GM23248 (cell line): ENCODE measurements at regions not wholly inside any gene's neighbourhood (a gene's known extent, or its start where the extent isn't known, plus 50 kb on each side); places are given as distances from the start of the nearest gene placed in this dataset.
A peak's percentile ranks its signal among the peaks of the same experiment; 100 is the strongest.

Experiments used
- DNase-seq: peaks from one replicate; pipeline ENCODE4 v3.0.0-alpha.2; 2015
- H2AFZ ChIP-seq: fragments of 200-600 bp; sonication (generic); 2 replicates; pipeline ENCODE4 v1.6.1; 2016; ENCODE audit warnings: antibody characterized with exemption
- H3F3A ChIP-seq: fragments of 200-600 bp; sonication (generic); 2 replicates; pipeline ENCODE4 v1.6.1; 2016; ENCODE audit warnings: mild to moderate bottlenecking, antibody characterized with exemption, mixed run types; ENCODE audit not compliant: insufficient read depth
- H3K27ac ChIP-seq: fragments of 200-600 bp; sonication (generic); 2 replicates; pipeline ENCODE4 v1.5.1; 2016; ENCODE audit warnings: mild to moderate bottlenecking
- H3K27me3 ChIP-seq: fragments of 200-600 bp; sonication (generic); replicated peaks from 2 replicates; pipeline ENCODE4 v1.6.1; 2016; ENCODE audit warnings: mild to moderate bottlenecking; ENCODE audit not compliant: insufficient read depth
- H3K36me3 ChIP-seq: fragments of 200-600 bp; sonication (generic); 2 replicates; pipeline ENCODE4 v1.6.1; 2016; ENCODE audit warnings: low read depth, mild to moderate bottlenecking
- H3K4me1 ChIP-seq: fragments of 200-600 bp; sonication (generic); 2 replicates; pipeline ENCODE4 v1.6.1; 2016; ENCODE audit warnings: mild to moderate bottlenecking; ENCODE audit not compliant: insufficient read depth
- H3K4me2 ChIP-seq: fragments of 200-600 bp; sonication (generic); one replicate; pipeline ENCODE4 v1.6.1; 2016; ENCODE audit warnings: mild to moderate bottlenecking; ENCODE audit not compliant: unreplicated experiment
- H3K4me3 ChIP-seq: fragments of 200-600 bp; sonication (generic); 2 replicates; pipeline ENCODE4 v1.5.1; 2016; ENCODE audit warnings: mild to moderate bottlenecking
- H3K79me2 ChIP-seq: fragments of 200-600 bp; sonication (generic); 2 replicates; pipeline ENCODE4 v1.6.1; 2016; ENCODE audit warnings: mild to moderate bottlenecking; ENCODE audit not compliant: insufficient read depth
- H3K9ac ChIP-seq: fragments of 200-600 bp; sonication (generic); 2 replicates; pipeline ENCODE4 v1.6.1; 2016; ENCODE audit warnings: mild to moderate bottlenecking
- H3K9me2 ChIP-seq: fragments of 200-600 bp; sonication (generic); 2 replicates; pipeline ENCODE4 v1.6.1; 2016; ENCODE audit warnings: mixed run types, mild to moderate bottlenecking, moderate library complexity; ENCODE audit not compliant: insufficient read depth
- H3K9me3 ChIP-seq: fragments of 200-600 bp; sonication (generic); one replicate; pipeline ENCODE4 v1.6.1; 2017; ENCODE audit warnings: low read depth
- H4K20me1 ChIP-seq: fragments of 200-600 bp; sonication (generic); 2 replicates; pipeline ENCODE4 v1.6.0; 2016; ENCODE audit not compliant: insufficient read depth
- EZH2 ChIP-seq: fragments of 200-600 bp; sonication (generic); IDR thresholded peaks from 2 replicates; pipeline ENCODE4 v1.6.1; 2018; ENCODE audit warnings: antibody characterized with exemption, mild to moderate bottlenecking; ENCODE audit not compliant: insufficient read depth, poor library complexity, severe bottlenecking
- EZH2phosphoT487 ChIP-seq: fragments of 200-600 bp; sonication (generic); IDR thresholded peaks from 2 replicates; pipeline ENCODE4 v1.6.1; 2018; ENCODE audit warnings: antibody characterized with exemption, moderate library complexity, mild to moderate bottlenecking, low read depth; ENCODE audit not compliant: insufficient read depth
- WGBS, 2 experiments: methylation state at CpG; one replicate each; pipeline ENCODE4 v1.1.6; 2015 to 2017; ENCODE audit warnings: low lambda C conversion rate in 2 of 2, low coverage in 1 of 2; ENCODE audit errors: missing lambda C conversion rate in 2 of 2; 5-methylcytosine and 5-hydroxymethylcytosine counted together
- in situ Hi-C: fragments of 300-500 bp; cut with MboI; formaldehyde crosslinking; loops from 2 replicates; pipeline ENCODE4 v1.15.0; 2020

GRCh38 chr16:66043326-66043725 is 323.2 kb upstream of the CDH5 start:
- Histone ChIP-seq H4K20me1 (no peaks in the 10 kb centered on the region), H3K9ac (no peak overlapping the region), H3K27me3 (no peaks in the 10 kb centered on the region), H3K9me3 (no peaks in the 10 kb centered on the region), H3K36me3 (no peaks in the 10 kb centered on the region), H3K27ac (no peak overlapping the region), H3F3A (no peaks in the 10 kb centered on the region), H3K9me2 (no peaks in the 10 kb centered on the region), H3K4me3 (no peak overlapping the region), H3K4me1 (peaks cover 8% of the 10 kb centered on the region; the same call in 1 of the 2 replicates), H2AFZ (no peak overlapping the region), H3K4me2 (no peak overlapping the region), H3K79me2 (no peaks in the 10 kb centered on the region)
- in situ Hi-C loops: no loop called here
- no peak for DNase-seq
- TF ChIP-seq EZH2: no peak
- no peak for TF ChIP-seq EZH2phosphoT487

- in situ Hi-C loops: no loop called here
- 95% methylated on average over 6 of the region's 6 CpGs for WGBS, 2 experiments
- Histone ChIP-seq H3K4me2 (no peak overlapping the region), H3K9me3 (no peaks in the 10 kb centered on the region), H3F3A (peaks cover 1% of the 10 kb centered on the region; the same call in 1 of the 2 replicates), H3K9ac (no peak overlapping the region), H3K27ac (no peak overlapping the region), H2AFZ (no peak overlapping the region), H4K20me1 (no peaks in the 10 kb centered on the region), H3K79me2 (no peaks in the 10 kb centered on the region), H3K36me3 (no peaks in the 10 kb centered on the region), H3K9me2 (no peaks in the 10 kb centered on the region), H3K27me3 (no peaks in the 10 kb centered on the region), H3K4me1 (peaks cover 14% of the 10 kb centered on the region), H3K4me3 (no peak overlapping the region)
- no peak for DNase-seq
- TF ChIP-seq EZH2phosphoT487: no peak
Measured at GRCh38 chr16:66042341-66042740, 324.1 kb upstream of the CDH5 start.

DNA sequence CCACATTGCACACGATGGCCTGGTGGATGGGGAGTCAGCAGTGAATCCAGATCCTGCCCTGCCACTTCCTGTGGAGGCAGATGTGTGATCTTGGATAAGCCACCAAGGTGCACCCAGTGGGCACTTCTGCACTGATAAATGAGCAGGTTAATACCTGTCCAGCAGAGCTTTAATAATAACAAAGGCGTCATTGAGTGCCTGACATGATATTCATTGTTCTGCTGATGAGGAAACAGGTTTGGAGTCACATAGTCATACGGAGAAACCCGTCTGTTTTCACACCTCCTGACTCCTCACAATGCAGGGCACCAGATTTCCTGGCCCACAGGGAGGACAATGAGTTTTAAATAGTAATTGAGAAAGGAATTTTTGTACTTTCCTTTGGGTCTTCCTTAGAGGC is 324.6 kb upstream of the CDH5 start:
- WGBS, 2 experiments: 90 to 93% methylated on average over 4 of the region's 4 CpGs
- TF ChIP-seq EZH2phosphoT487 (no peak), EZH2 (no peak)
- in situ Hi-C loops: no loop called here

GRCh38 chr16:66039793-66040192 is 326.7 kb upstream of the CDH5 start:
- in situ Hi-C loops: no loop called here
- no peak overlapping the region for H3K27ac ChIP-seq
- H2AFZ ChIP-seq: no peak overlapping the region
- DNase-seq: no peak
- H4K20me1 ChIP-seq: no peaks in the 10 kb centered on the region
- H3K9ac ChIP-seq: no peak overlapping the region
- H3K79me2 ChIP-seq: no peaks in the 10 kb centered on the region
- no peak overlapping the region for H3K4me3 ChIP-seq
- no peaks in the 10 kb centered on the region for H3K9me3 ChIP-seq
- no peaks in the 10 kb centered on the region for H3K27me3 ChIP-seq
- H3K36me3 ChIP-seq: no peaks in the 10 kb centered on the region
- H3K4me1 ChIP-seq: peaks cover 21% of the 10 kb centered on the region
- H3F3A ChIP-seq: peaks cover 20% of the 10 kb centered on the region
- TF ChIP-seq EZH2phosphoT487: no peak
- no peak for TF ChIP-seq EZH2
- H3K9me2 ChIP-seq: no peaks in the 10 kb centered on the region
- 98% methylated on average over 4 of the region's 4 CpGs for WGBS, 2 experiments
- H3K4me2 ChIP-seq: no peak overlapping the region

More for the DNA sequence above, 324.6 kb upstream of the CDH5 start:
- Histone ChIP-seq H3K9me3 (no peaks in the 10 kb centered on the region), H3K4me2 (no peak overlapping the region), H3K9me2 (no peaks in the 10 kb centered on the region), H4K20me1 (no peaks in the 10 kb centered on the region), H3K9ac (no peak overlapping the region), H3K27me3 (no peaks in the 10 kb centered on the region), H3K79me2 (no peaks in the 10 kb centered on the region), H3F3A (peaks cover 6% of the 10 kb centered on the region; the same call in 1 of the 2 replicates), H3K27ac (no peak overlapping the region), H3K4me3 (no peak overlapping the region), H2AFZ (no peak overlapping the region), H3K36me3 (no peaks in the 10 kb centered on the region), H3K4me1 (peaks cover 18% of the 10 kb centered on the region)
- no peak for DNase-seq

GRCh38 chr16:66036793-66037715 is 329.4 kb upstream of the CDH5 start:
- Histone ChIP-seq H3K9me2 (no peaks in the 10 kb centered on the region), H3F3A (peaks cover 20% of the 10 kb centered on the region), H3K9ac (no peak overlapping the region), H3K4me1 (peaks cover 21% of the 10 kb centered on the region), H3K27ac (peak overlapping the region; percentile 51), H2AFZ (no peak overlapping the region), H3K79me2 (no peaks in the 10 kb centered on the region), H3K36me3 (no peaks in the 10 kb centered on the region), H3K4me2 (peak overlapping the region; percentile 58), H3K4me3 (no peak overlapping the region), H3K9me3 (no peaks in the 10 kb centered on the region), H4K20me1 (no peaks in the 10 kb centered on the region), H3K27me3 (no peaks in the 10 kb centered on the region)
- 2% methylated on average over 6 of the region's 6 CpGs for WGBS, 2 experiments
- peak; percentile 91 for DNase-seq
- peak; percentile 92 for TF ChIP-seq EZH2phosphoT487
- TF ChIP-seq EZH2: no peak
- in situ Hi-C loops: no loop called here
